ENCODE measurements at regions not wholly inside any gene's neighbourhood (a gene's known extent, or its start where the extent isn't known, plus 50 kb on each side); places are given as distances from the start of the nearest gene placed in this dataset.
A peak's percentile ranks its signal among the peaks of the same experiment; 100 is the strongest.

DNA sequence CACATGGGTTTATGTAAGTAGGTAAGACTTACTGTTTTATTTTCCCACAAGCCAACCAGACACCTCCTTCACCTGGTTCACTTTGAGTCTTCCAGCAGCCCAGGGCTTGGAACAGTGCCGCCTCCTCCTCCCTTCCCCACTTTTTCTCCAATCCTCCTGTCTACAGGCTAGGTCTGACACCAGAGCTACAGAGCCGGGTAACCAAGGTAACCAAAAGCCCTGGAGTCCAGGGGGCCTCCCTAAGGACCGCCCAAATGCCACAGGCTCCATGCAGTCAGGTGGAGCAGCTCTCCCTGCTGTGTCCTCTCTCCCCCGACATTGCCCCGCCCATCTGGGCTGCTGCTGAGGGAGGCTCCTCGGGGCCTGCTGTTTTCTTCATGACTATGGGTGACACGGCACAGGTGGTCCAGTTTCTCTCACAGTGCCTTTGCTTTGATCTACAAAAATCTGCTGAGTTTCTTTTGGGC lies 138.0 kb upstream of the EFNA5 start:
- TF ChIP-seq, protein P1, sequence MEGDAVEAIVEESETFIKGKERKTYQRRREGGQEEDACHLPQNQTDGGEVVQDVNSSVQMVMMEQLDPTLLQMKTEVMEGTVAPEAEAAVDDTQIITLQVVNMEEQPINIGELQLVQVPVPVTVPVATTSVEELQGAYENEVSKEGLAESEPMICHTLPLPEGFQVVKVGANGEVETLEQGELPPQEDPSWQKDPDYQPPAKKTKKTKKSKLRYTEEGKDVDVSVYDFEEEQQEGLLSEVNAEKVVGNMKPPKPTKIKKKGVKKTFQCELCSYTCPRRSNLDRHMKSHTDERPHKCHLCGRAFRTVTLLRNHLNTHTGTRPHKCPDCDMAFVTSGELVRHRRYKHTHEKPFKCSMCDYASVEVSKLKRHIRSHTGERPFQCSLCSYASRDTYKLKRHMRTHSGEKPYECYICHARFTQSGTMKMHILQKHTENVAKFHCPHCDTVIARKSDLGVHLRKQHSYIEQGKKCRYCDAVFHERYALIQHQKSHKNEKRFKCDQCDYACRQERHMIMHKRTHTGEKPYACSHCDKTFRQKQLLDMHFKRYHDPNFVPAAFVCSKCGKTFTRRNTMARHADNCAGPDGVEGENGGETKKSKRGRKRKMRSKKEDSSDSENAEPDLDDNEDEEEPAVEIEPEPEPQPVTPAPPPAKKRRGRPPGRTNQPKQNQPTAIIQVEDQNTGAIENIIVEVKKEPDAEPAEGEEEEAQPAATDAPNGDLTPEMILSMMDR (IDR thresholded peaks at IDR 0.05; ENCODE audit: insufficient read depth, low read length, severe bottlenecking): no peak
- FAIRE-seq (no peak), DNase-seq (ENCODE audit: low read depth) (no peak)
- no peak overlapping the region for H3K4me3 ChIP-seq (ENCODE audit: low read depth, low read length)
- H3K36me3 ChIP-seq (ENCODE audit: control insufficient read depth, insufficient read depth, low read length): no peaks in the 10 kb centered on the region
- H3K27me3 ChIP-seq (ENCODE audit: control insufficient read depth, insufficient read depth, low read length): no peaks in the 10 kb centered on the region

DNA sequence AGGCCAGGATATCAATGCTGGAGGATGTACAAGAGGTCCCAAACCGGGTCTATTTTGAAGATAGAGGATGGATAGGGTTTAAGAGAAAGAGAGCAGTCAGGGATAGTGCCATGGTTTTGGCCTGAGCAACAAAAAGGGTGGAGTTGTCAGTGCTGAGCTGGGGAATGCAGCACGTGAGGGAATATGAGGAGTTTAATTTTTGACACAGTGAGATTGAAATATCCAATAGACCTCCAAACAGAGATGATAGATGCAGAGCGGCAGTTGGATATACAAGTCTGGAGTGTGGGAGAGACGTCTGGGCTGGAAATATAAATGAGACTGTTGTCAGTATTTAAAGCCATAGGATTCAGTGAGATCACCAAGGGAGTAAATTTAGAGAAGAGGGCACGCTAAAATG lies 136.7 kb upstream of the EFNA5 start:
- no peak overlapping the region for H3K4me3 ChIP-seq (ENCODE audit: low read depth, low read length)
- no peaks in the 10 kb centered on the region for H3K36me3 ChIP-seq (ENCODE audit: control insufficient read depth, insufficient read depth, low read length)
- TF ChIP-seq, protein P1 (IDR thresholded peaks at IDR 0.05; ENCODE audit: insufficient read depth, low read length, severe bottlenecking): no peak

DNA sequence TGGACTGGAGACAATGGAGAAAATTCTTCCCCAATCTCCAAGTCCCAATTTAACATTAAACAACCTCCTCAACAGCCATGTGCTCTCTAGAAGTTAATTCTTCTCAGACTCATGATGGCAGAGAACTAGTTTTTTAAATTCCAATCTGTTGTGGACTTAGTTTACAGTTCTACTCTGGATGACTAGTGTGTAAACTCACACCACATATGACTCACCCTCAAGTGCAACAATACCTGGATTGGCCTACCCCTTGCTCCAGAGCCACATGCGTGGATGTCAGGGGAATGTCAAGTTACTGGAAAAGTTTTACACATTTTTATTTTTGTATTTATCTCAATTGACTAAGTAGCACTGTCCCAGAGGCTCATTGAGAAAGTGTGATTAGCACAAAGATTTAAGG lies 136.0 kb upstream of the EFNA5 start:
- no peaks in the 10 kb centered on the region for H3K36me3 ChIP-seq (ENCODE audit: control insufficient read depth, insufficient read depth, low read length)
- DNase-seq (ENCODE audit: low read depth) (peak; percentile 94), FAIRE-seq (no peak)
- H3K27me3 ChIP-seq (ENCODE audit: control insufficient read depth, insufficient read depth, low read length): peaks cover 2% of the 10 kb centered on the region
- TF ChIP-seq, protein P1 (IDR thresholded peaks at IDR 0.05; ENCODE audit: insufficient read depth, low read length, severe bottlenecking): no peak
- H3K4me3 ChIP-seq (ENCODE audit: low read depth, low read length): no peak overlapping the region

More for the DNA sequence above, 136.7 kb upstream of the EFNA5 start:
- FAIRE-seq (no peak), DNase-seq (ENCODE audit: low read depth) (no peak)
- H3K27me3 ChIP-seq (ENCODE audit: control insufficient read depth, insufficient read depth, low read length): peaks cover 1% of the 10 kb centered on the region

DNA sequence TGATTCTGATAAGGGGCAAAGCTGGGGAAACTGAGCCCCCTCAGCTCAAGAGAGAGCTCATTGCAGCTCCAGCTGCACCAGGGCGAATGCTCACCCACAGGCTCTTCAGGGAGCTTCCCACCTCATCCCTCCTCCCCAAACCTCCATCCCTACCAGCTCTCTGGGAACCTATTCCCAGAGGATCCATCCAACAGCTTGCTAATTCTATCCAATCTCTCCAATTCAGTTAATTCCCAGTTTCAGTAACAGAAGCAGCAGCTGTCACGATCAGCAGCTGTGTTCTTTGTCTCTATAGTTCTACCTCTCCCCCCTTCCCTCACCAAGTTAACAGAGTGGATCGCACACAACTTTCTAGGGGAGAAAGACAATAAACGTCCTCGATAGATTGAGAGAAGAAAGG lies 135.5 kb upstream of the EFNA5 start:
- H3K27me3 ChIP-seq (ENCODE audit: control insufficient read depth, insufficient read depth, low read length): peaks cover 2% of the 10 kb centered on the region
- no peak overlapping the region for H3K4me3 ChIP-seq (ENCODE audit: low read depth, low read length)
- FAIRE-seq (no peak), DNase-seq (ENCODE audit: low read depth) (no peak)
- no peaks in the 10 kb centered on the region for H3K36me3 ChIP-seq (ENCODE audit: control insufficient read depth, insufficient read depth, low read length)
- TF ChIP-seq, protein P1 (IDR thresholded peaks at IDR 0.05; ENCODE audit: insufficient read depth, low read length, severe bottlenecking): no peak

DNA sequence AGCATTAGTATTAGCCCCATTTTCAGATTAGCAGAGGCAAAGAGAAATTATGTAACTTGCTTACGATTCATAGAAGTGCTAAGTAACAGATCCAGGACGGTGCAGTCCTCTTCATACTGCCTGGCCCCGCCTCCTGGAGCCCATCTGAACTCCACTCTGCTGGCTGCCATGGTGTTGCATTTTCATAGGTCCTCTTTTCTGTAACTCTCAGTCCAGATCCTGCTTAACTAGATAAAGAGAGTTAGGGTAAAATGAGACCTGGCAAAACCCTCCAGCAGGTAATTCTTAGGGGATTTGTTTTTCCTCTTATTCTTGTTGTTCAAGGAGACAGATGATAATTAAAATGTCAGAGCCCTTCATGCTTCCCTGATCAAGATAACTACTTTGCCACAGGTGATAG lies 135.1 kb upstream of the EFNA5 start:
- no peak for FAIRE-seq
- peaks cover 2% of the 10 kb centered on the region for H3K27me3 ChIP-seq (ENCODE audit: control insufficient read depth, insufficient read depth, low read length)

DNA sequence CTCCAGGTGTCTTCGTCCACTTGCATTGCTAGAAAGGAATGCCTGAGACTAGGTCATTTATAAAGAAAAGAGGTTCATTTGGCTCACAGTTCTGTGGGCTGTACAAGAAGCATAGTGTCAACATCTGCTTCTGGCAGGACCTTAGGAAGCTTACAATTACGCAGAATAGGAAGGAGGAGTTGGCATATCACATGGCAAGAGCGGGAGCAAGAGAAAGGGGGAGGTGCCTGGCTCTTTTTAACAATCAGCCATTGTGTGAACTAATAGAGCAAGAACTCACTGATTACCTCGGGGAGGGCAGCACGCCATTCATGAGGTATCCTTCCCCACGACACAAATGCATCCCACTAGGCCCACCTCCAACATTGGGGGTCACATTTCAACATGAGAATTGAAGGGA lies 134.4 kb upstream of the EFNA5 start:
- H3K4me3 ChIP-seq (ENCODE audit: low read depth, low read length): no peak overlapping the region
- TF ChIP-seq, protein P1 (IDR thresholded peaks at IDR 0.05; ENCODE audit: insufficient read depth, low read length, severe bottlenecking): no peak
- H3K27me3 ChIP-seq (ENCODE audit: control insufficient read depth, insufficient read depth, low read length): peaks cover 2% of the 10 kb centered on the region
- H3K36me3 ChIP-seq (ENCODE audit: control insufficient read depth, insufficient read depth, low read length): no peaks in the 10 kb centered on the region
- DNase-seq (ENCODE audit: low read depth) (no peak), FAIRE-seq (no peak)

More for the DNA sequence above, 135.1 kb upstream of the EFNA5 start:
- TF ChIP-seq, protein P1 (IDR thresholded peaks at IDR 0.05; ENCODE audit: insufficient read depth, low read length, severe bottlenecking): no peak
- DNase-seq (ENCODE audit: low read depth): no peak
- Histone ChIP-seq H3K36me3 (ENCODE audit: control insufficient read depth, insufficient read depth, low read length) (no peaks in the 10 kb centered on the region), H3K4me3 (ENCODE audit: low read depth, low read length) (no peak overlapping the region)
